Activated CD4-positive, alpha-beta T cell treated with anti-CD3 and anti-CD28 coated beads for 36 hours (primary cell): ENCODE measurements at regions not wholly inside any gene's neighbourhood (a gene's known extent, or its start where the extent isn't known, plus 50 kb on each side); places are given as distances from the start of the nearest gene placed in this dataset.

Source experiments
- ATAC-seq: fragments of 200-7000 bp; cut with Tn5 transposase; one replicate; pipeline ENCODE4 v1.10.0; 2021; ENCODE audit warnings: mild to moderate bottlenecking, moderate library complexity
- CTCF ChIA-PET: fragments of 350-600 bp; sonication (Branson Sonifier 250); formaldehyde crosslinking; loops from one replicate; lab custom pipeline; 2021; ENCODE audit warnings: antibody characterized with exemption; lab: Charles Lee
- POLR2A ChIA-PET: fragments of 350-600 bp; sonication (Branson Sonifier 250); formaldehyde crosslinking; loops from one replicate; lab custom pipeline; 2021; ENCODE audit warnings: antibody characterized with exemption, inconsistent platforms; lab: Charles Lee
- DNase-seq: peaks from one replicate; pipeline ENCODE4 v3.0.0-alpha.2; 2020
- H3K27ac Mint-ChIP-seq: one replicate; pipeline ENCODE4 v1.8.0; 2021; ENCODE audit warnings: mixed read lengths
- H3K27me3 Mint-ChIP-seq: one replicate; pipeline ENCODE4 v1.8.0; 2021; ENCODE audit warnings: mixed read lengths
- H3K36me3 Mint-ChIP-seq: one replicate; pipeline ENCODE4 v1.8.0; 2021; ENCODE audit warnings: low read depth, mixed read lengths
- H3K4me1 Mint-ChIP-seq: one replicate; pipeline ENCODE4 v1.8.0; 2021; ENCODE audit warnings: mixed read lengths
- H3K4me3 Mint-ChIP-seq: one replicate; pipeline ENCODE4 v1.8.0; 2021; ENCODE audit warnings: mild to moderate bottlenecking, moderate library complexity, mixed read lengths
- H3K9me3 Mint-ChIP-seq: one replicate; pipeline ENCODE4 v1.8.0; 2021; ENCODE audit warnings: low read depth, mixed read lengths
- intact Hi-C, 2 experiments: fragments of 100-400 bp; cut with DNase I in 1 of 2; cut with micrococcal nuclease in 1 of 2; formaldehyde crosslinking; loops; one replicate each; pipeline versions ENCODE4 v1.14.2 to v1.15.1; 2022 to 2024; cut with DNase I, micrococcal nuclease

DNA sequence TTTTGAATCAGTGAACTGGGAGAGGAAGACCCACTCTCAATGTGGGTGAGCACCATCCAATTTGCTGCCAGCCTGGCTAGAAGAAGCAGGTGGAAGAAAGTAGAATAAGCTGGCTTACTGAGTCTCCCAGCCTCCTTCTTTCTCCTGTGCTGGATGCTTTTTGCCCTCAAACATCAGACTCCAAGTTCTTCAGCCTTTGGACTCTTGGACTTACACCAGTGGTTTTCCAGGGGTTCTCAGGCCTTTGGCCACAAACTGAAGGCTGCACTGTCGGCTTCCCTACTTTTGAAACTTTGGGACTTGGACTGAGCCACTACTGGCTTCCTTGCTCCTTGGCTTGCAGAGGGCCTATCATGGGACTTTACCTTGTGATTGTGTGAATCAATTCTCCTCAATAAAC lies 804.2 kb upstream of the SLITRK1 start:
- Mint-ChIP-seq H3K4me1 (no peaks in the 10 kb centered on the region), H3K4me3 (no peak overlapping the region), H3K36me3 (no peaks in the 10 kb centered on the region), H3K27ac (no peak overlapping the region), H3K27me3 (no peaks in the 10 kb centered on the region), H3K9me3 (no peaks in the 10 kb centered on the region)
- intact Hi-C loops: no loop called here
- ChIA-PET POLR2A (no interaction called here), CTCF (no interaction called here)
- no peak for DNase-seq
- no peak for ATAC-seq

- no peak for ATAC-seq
- Mint-ChIP-seq H3K36me3 (no peaks in the 10 kb centered on the region), H3K27me3 (no peaks in the 10 kb centered on the region), H3K9me3 (peaks cover 1% of the 10 kb centered on the region), H3K4me1 (no peaks in the 10 kb centered on the region), H3K27ac (no peak overlapping the region), H3K4me3 (no peak overlapping the region)
- POLR2A ChIA-PET: no interaction called here
- CTCF ChIA-PET: no interaction called here
- DNase-seq: no peak
- intact Hi-C loops: no loop called here
These were observed 802.5 kb upstream of the SLITRK1 start for GRCh38 chr13:84684804-84685203.

DNA sequence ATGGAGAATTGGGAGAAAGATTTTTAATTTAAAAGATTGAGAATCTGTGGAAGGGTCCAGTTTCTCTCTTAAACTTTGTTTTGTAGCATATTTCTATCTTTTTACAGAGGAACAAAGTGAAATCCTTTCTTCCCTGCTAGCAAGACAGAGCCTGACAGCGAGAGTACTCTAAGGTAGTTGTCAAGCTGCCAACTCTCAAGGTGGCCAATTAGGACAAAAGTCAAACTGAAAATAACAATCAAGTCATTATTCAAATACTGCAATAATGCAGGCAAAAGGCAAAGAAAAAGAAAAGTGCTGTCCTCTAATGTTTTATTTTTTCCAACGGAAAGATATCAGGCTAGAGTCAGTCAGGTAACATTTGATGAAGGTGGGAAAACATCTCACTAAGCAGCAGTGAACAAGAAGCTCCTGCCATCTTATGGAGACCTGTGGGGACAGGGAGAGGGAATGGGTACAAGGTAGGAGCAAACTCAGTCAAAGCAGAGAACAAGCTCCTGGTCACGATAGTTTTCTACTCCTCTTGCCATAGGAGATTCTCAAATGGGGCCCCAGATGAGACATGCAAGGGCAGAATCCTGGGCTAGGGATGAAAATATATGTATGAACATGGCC lies 801.9 kb upstream of the SLITRK1 start:
- DNase-seq (no peak), ATAC-seq (no peak)
- H3K36me3 Mint-ChIP-seq: no peaks in the 10 kb centered on the region
- no peak overlapping the region for H3K4me3 Mint-ChIP-seq
- peaks cover 1% of the 10 kb centered on the region for H3K9me3 Mint-ChIP-seq
- H3K27me3 Mint-ChIP-seq: no peaks in the 10 kb centered on the region
- ChIA-PET CTCF (no interaction called here), POLR2A (no interaction called here)
- intact Hi-C loops: no loop called here
- H3K27ac Mint-ChIP-seq: no peak overlapping the region
- H3K4me1 Mint-ChIP-seq: no peaks in the 10 kb centered on the region

DNA sequence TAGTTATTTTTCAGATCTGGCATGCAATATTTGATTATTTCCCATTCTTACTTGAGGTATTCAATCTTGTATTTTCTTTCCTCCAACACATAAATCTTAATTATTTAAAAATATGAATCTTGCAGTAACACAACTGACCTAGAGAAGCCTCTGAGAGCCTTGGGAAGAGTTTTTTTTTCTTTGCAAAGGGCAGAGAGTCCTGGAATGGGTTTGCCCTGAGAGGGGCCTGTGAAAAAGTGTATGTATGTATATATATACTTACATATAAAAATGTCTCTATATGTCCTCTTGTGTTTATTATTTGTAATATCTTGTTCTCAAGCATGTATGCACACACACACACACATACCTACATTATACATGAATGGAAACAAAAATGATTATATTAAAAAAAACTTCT lies 801.2 kb upstream of the SLITRK1 start:
- peaks cover 1% of the 10 kb centered on the region for H3K9me3 Mint-ChIP-seq
- no peak overlapping the region for H3K27ac Mint-ChIP-seq
- ATAC-seq (no peak), DNase-seq (no peak)
- H3K4me3 Mint-ChIP-seq: no peak overlapping the region
- ChIA-PET POLR2A (no interaction called here), CTCF (no interaction called here)
- no peaks in the 10 kb centered on the region for H3K4me1 Mint-ChIP-seq
- H3K27me3 Mint-ChIP-seq: no peaks in the 10 kb centered on the region
- no peaks in the 10 kb centered on the region for H3K36me3 Mint-ChIP-seq
- intact Hi-C loops: no loop called here

GRCh38 chr13:84677836-84678235 lies 795.6 kb upstream of the SLITRK1 start:
- Mint-ChIP-seq H3K4me1 (no peaks in the 10 kb centered on the region), H3K27ac (no peak overlapping the region), H3K9me3 (peaks cover 1% of the 10 kb centered on the region), H3K27me3 (no peaks in the 10 kb centered on the region), H3K4me3 (no peak overlapping the region), H3K36me3 (no peaks in the 10 kb centered on the region)
- DNase-seq (no peak), ATAC-seq (no peak)
- CTCF ChIA-PET: no interaction called here
- intact Hi-C loops: no loop called here
- POLR2A ChIA-PET: no interaction called here

GRCh38 chr13:84672616-84673015 lies 790.3 kb upstream of the SLITRK1 start:
- DNase-seq (no peak), ATAC-seq (no peak)
- intact Hi-C loops: no loop called here
- CTCF ChIA-PET: no interaction called here
- H3K9me3 Mint-ChIP-seq: no peaks in the 10 kb centered on the region
- H3K4me3 Mint-ChIP-seq: no peak overlapping the region
- POLR2A ChIA-PET: no interaction called here
- no peaks in the 10 kb centered on the region for H3K36me3 Mint-ChIP-seq
- H3K27ac Mint-ChIP-seq: no peak overlapping the region
- H3K27me3 Mint-ChIP-seq: no peaks in the 10 kb centered on the region
- no peaks in the 10 kb centered on the region for H3K4me1 Mint-ChIP-seq

GRCh38 chr13:84670245-84670644 lies 788.0 kb upstream of the SLITRK1 start:
- Mint-ChIP-seq H3K27ac (no peak overlapping the region), H3K27me3 (no peaks in the 10 kb centered on the region), H3K4me1 (no peaks in the 10 kb centered on the region), H3K4me3 (no peak overlapping the region), H3K36me3 (no peaks in the 10 kb centered on the region), H3K9me3 (no peaks in the 10 kb centered on the region)
- CTCF ChIA-PET: no interaction called here
- intact Hi-C loops: no loop called here
- DNase-seq: no peak
- ATAC-seq: no peak
- POLR2A ChIA-PET: no interaction called here

DNA sequence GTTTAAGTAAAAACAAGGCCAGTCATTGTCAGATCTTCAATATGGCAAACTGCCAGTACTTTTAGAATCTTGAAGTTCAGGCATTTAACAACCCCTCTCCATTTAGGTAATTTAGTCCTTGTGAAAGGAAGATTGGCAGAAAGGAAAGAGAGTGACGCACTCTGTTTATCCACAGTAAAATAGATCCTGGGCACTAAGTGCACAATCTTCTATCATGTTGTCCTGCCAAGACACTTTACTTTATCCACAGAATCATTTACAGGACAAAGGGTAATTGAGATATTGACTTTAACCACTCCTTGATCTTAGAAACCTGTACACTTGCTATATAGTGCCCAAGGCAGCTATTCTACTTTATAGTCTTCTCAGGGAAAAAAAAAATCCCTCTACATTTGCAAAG lies 786.4 kb upstream of the SLITRK1 start:
- ATAC-seq: no peak
- DNase-seq: no peak
- intact Hi-C loops: no loop called here
- Mint-ChIP-seq H3K27me3 (no peaks in the 10 kb centered on the region), H3K27ac (no peak overlapping the region), H3K4me3 (no peak overlapping the region), H3K36me3 (no peaks in the 10 kb centered on the region), H3K4me1 (no peaks in the 10 kb centered on the region), H3K9me3 (no peaks in the 10 kb centered on the region)
- ChIA-PET CTCF (no interaction called here), POLR2A (no interaction called here)

DNA sequence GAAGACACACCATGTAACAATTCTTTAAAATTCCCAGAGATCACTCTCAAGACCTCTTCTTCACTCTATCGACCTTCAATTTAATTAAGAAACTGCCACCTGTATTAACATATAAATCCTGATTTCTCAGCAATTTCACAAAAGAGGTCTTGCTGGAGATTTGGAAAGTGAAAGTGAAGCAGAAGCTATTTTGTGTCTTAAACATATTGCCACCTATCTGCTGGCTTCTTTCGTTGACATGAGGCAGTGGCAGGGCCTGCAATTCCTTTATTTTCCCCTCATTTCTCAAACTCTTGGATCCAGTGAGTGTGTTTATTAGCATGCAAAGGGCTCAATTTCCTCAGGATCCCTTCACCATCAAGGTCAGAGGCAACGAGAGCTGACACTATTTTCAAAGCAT lies 780.2 kb upstream of the SLITRK1 start:
- POLR2A ChIA-PET: no interaction called here
- ATAC-seq: no peak
- no peaks in the 10 kb centered on the region for H3K9me3 Mint-ChIP-seq
- H3K4me3 Mint-ChIP-seq: no peak overlapping the region
- DNase-seq: no peak
- intact Hi-C loops: no loop called here
- CTCF ChIA-PET: no interaction called here
- no peaks in the 10 kb centered on the region for H3K27me3 Mint-ChIP-seq
- no peaks in the 10 kb centered on the region for H3K36me3 Mint-ChIP-seq
- H3K27ac Mint-ChIP-seq: no peak overlapping the region
- H3K4me1 Mint-ChIP-seq: no peaks in the 10 kb centered on the region

DNA sequence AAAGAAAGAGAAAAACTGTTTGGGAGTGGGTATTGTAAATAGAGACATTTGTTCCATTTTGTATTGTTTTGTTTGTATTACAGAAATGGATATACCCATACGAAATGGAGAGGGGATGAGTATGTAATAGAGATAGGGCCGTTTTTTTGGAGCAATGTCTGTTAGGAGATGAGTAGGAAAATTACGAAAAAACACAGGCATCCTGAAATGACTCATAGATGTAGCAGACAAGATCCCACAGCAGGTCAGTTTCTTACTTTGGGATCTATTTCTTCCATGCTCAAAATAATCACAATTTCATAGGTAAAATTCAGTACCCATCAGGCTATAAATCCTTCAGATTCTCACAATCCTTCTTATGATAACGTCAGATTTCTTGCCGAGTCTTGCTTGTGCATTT lies 779.4 kb upstream of the SLITRK1 start:
- Mint-ChIP-seq H3K9me3 (no peaks in the 10 kb centered on the region), H3K27ac (no peak overlapping the region), H3K27me3 (no peaks in the 10 kb centered on the region), H3K4me1 (no peaks in the 10 kb centered on the region), H3K36me3 (no peaks in the 10 kb centered on the region), H3K4me3 (no peak overlapping the region)
- POLR2A ChIA-PET: no interaction called here
- intact Hi-C loops: no loop called here
- no peak for ATAC-seq
- no peak for DNase-seq
- CTCF ChIA-PET: no interaction called here

DNA sequence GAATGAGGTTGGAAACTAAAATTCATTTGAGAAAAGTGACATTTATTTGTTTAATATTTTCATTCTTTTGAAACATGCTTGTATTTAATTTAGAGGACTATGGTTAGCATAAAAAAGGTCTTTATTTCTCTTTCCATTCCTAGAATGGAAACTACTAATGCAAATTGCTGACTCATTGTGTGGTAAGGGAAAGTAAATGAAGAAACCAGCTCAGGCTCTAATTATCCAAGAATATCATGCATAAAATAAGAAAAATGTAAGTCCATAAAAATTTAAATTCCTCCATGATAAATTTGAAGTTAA lies 777.0 kb upstream of the SLITRK1 start:
- CTCF ChIA-PET: no interaction called here
- H3K4me3 Mint-ChIP-seq: no peak overlapping the region
- intact Hi-C loops: no loop called here

GRCh38 chr13:84658491-84659358 lies 776.5 kb upstream of the SLITRK1 start:
- ChIA-PET CTCF (no interaction called here), POLR2A (no interaction called here)
- Mint-ChIP-seq H3K4me3 (no peak overlapping the region), H3K27me3 (no peaks in the 10 kb centered on the region), H3K36me3 (no peaks in the 10 kb centered on the region), H3K4me1 (no peaks in the 10 kb centered on the region), H3K27ac (no peak overlapping the region), H3K9me3 (no peaks in the 10 kb centered on the region)
- ATAC-seq (no peak), DNase-seq (no peak)
- intact Hi-C loops: no loop called here

More for the DNA sequence above, 777.0 kb upstream of the SLITRK1 start:
- Mint-ChIP-seq H3K9me3 (no peaks in the 10 kb centered on the region), H3K36me3 (no peaks in the 10 kb centered on the region), H3K27ac (no peak overlapping the region), H3K27me3 (no peaks in the 10 kb centered on the region), H3K4me1 (no peaks in the 10 kb centered on the region)
- POLR2A ChIA-PET: no interaction called here
- ATAC-seq (no peak), DNase-seq (no peak)
